ENCODE measurements at regions not wholly inside any gene's neighbourhood (a gene's known extent, or its start where the extent isn't known, plus 50 kb on each side); places are given as distances from the start of the nearest gene placed in this dataset.

DNA sequence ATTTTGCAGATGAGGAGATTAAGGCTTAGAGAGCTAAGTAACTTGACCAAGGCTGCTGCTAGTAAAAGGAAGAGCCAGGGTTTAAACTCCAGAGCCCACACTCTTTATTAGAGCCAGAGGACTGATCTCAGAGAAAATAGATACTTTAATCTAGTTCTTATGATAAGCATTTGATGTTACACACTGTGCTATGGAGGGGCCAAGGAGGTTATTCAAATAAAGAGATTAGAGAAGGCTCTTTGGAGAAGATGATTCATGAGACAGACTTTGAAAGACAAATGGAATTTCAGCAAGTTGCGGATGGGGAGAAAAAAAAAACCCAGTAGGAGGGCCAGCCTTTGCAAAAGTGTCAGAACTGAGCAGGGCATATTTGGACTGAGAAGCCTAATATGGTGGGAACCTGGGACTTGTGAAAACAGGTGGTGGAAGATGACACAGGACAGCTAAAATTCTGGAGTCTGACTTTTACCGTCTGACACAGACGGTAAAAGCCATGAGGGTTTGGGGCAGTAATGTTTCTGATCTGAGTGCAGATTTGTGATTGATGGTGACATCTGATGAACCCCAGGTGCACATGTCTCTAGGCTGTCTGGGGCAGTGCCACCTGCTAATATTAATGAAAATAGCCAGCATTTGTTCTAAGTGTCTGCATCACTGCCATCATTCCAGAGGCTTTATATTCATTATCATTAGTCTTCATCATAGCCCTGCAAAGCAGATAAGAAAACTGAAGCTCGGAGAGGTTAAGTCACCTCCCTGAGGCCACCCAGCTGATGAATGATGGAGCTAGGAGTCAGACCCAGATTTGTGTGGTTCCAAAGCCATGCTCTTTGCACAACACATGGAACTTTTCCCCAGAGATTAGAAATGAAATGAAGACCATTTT is 65.3 kb upstream of the CXCL14 start:
- TF ChIP-seq JUND (IDR thresholded peaks at IDR 0.05), result no peak
- no peak for TF ChIP-seq GABPA (IDR thresholded peaks at IDR 0.05 in 1 of 2, conservative IDR thresholded peaks at IDR 0.05 in 1 of 2)
- TF ChIP-seq, protein P1, sequence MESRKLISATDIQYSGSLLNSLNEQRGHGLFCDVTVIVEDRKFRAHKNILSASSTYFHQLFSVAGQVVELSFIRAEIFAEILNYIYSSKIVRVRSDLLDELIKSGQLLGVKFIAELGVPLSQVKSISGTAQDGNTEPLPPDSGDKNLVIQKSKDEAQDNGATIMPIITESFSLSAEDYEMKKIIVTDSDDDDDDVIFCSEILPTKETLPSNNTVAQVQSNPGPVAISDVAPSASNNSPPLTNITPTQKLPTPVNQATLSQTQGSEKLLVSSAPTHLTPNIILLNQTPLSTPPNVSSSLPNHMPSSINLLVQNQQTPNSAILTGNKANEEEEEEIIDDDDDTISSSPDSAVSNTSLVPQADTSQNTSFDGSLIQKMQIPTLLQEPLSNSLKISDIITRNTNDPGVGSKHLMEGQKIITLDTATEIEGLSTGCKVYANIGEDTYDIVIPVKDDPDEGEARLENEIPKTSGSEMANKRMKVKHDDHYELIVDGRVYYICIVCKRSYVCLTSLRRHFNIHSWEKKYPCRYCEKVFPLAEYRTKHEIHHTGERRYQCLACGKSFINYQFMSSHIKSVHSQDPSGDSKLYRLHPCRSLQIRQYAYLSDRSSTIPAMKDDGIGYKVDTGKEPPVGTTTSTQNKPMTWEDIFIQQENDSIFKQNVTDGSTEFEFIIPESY (IDR thresholded peaks at IDR 0.05), result no peak
- no peak for TF ChIP-seq RAD21 (IDR thresholded peaks at IDR 0.05)
- TF ChIP-seq HNF4G (IDR thresholded peaks at IDR 0.05), result no peak
- TF ChIP-seq, protein P2, sequence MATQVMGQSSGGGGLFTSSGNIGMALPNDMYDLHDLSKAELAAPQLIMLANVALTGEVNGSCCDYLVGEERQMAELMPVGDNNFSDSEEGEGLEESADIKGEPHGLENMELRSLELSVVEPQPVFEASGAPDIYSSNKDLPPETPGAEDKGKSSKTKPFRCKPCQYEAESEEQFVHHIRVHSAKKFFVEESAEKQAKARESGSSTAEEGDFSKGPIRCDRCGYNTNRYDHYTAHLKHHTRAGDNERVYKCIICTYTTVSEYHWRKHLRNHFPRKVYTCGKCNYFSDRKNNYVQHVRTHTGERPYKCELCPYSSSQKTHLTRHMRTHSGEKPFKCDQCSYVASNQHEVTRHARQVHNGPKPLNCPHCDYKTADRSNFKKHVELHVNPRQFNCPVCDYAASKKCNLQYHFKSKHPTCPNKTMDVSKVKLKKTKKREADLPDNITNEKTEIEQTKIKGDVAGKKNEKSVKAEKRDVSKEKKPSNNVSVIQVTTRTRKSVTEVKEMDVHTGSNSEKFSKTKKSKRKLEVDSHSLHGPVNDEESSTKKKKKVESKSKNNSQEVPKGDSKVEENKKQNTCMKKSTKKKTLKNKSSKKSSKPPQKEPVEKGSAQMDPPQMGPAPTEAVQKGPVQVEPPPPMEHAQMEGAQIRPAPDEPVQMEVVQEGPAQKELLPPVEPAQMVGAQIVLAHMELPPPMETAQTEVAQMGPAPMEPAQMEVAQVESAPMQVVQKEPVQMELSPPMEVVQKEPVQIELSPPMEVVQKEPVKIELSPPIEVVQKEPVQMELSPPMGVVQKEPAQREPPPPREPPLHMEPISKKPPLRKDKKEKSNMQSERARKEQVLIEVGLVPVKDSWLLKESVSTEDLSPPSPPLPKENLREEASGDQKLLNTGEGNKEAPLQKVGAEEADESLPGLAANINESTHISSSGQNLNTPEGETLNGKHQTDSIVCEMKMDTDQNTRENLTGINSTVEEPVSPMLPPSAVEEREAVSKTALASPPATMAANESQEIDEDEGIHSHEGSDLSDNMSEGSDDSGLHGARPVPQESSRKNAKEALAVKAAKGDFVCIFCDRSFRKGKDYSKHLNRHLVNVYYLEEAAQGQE (IDR thresholded peaks at IDR 0.05), result no peak
- TF ChIP-seq, protein P3, sequence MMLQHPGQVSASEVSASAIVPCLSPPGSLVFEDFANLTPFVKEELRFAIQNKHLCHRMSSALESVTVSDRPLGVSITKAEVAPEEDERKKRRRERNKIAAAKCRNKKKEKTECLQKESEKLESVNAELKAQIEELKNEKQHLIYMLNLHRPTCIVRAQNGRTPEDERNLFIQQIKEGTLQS (IDR thresholded peaks at IDR 0.05), result no peak
- no peak for TF ChIP-seq YY1 (IDR thresholded peaks at IDR 0.05)
- TF ChIP-seq HNF4A (conservative IDR thresholded peaks at IDR 0.05), result no peak
- no peaks in the 10 kb centered on the region for H3K27me3 ChIP-seq (ENCODE audit: control insufficient read depth in 4 of 4, insufficient read depth in 4 of 4, low read length in 3 of 4)
- WGBS, result 71% methylated on average over 4 of the region's 4 CpGs

DNA sequence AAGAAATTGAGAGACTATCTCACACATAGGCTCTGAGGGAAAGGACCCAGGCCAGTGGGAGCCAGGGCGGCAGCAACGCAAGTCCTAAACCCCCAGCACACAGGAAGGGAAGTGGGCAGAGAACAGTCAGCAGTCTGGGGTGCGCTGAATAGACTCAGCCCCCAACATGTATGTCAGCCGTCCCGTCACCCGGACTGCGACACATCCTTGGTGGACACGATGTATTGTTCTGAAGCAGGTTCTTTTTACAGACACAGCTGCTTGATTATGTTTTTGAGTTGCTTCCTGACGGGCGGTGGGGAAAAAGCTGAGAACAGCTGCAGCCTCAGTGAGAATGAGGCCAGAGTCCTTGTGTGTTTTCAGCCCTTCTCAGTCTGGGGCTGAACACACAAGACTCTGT is 64.1 kb upstream of the CXCL14 start:
- DNase-seq (ENCODE audit: low spot score), result no peak
- Histone ChIP-seq H3K9ac (ENCODE audit: low read depth in 1 of 2, low read length in 2 of 2) (no peak overlapping the region), H3K27ac (ENCODE audit: low read depth in 1 of 2, low read length in 2 of 2) (no peak overlapping the region), H3K36me3 (ENCODE audit: control insufficient read depth in 4 of 4, insufficient read depth in 3 of 4, low read depth in 1 of 4, low read length in 3 of 4) (no peaks in the 10 kb centered on the region), H3K4me3 (ENCODE audit: low read depth in 1 of 3, low read length in 3 of 3) (no peak overlapping the region), H3K27me3 (ENCODE audit: control insufficient read depth in 4 of 4, insufficient read depth in 4 of 4, low read length in 3 of 4) (no peaks in the 10 kb centered on the region), H3K9me3 (ENCODE audit: control insufficient read depth in 4 of 4, low read length in 3 of 4) (no peaks in the 10 kb centered on the region), H3K4me1 (ENCODE audit: control insufficient read depth in 4 of 4, insufficient read depth in 4 of 4, low read length in 3 of 4) (no peaks in the 10 kb centered on the region)
- TF ChIP-seq, protein P2 (IDR thresholded peaks at IDR 0.05), result no peak
- TF ChIP-seq RXRA (IDR thresholded peaks at IDR 0.05) (no peak), TAF1 (conservative IDR thresholded peaks at IDR 0.05) (no peak), RAD21 (IDR thresholded peaks at IDR 0.05) (no peak), SP1 (IDR thresholded peaks at IDR 0.05) (no peak), GABPA (IDR thresholded peaks at IDR 0.05 in 1 of 2, conservative IDR thresholded peaks at IDR 0.05 in 1 of 2) (no peak), HNF4A (conservative IDR thresholded peaks at IDR 0.05) (no peak), HNF4G (IDR thresholded peaks at IDR 0.05) (no peak), JUND (IDR thresholded peaks at IDR 0.05) (no peak)
- TF ChIP-seq, protein P4, sequence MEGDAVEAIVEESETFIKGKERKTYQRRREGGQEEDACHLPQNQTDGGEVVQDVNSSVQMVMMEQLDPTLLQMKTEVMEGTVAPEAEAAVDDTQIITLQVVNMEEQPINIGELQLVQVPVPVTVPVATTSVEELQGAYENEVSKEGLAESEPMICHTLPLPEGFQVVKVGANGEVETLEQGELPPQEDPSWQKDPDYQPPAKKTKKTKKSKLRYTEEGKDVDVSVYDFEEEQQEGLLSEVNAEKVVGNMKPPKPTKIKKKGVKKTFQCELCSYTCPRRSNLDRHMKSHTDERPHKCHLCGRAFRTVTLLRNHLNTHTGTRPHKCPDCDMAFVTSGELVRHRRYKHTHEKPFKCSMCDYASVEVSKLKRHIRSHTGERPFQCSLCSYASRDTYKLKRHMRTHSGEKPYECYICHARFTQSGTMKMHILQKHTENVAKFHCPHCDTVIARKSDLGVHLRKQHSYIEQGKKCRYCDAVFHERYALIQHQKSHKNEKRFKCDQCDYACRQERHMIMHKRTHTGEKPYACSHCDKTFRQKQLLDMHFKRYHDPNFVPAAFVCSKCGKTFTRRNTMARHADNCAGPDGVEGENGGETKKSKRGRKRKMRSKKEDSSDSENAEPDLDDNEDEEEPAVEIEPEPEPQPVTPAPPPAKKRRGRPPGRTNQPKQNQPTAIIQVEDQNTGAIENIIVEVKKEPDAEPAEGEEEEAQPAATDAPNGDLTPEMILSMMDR (IDR thresholded peaks at IDR 0.05; ENCODE audit: low read depth, low read length, missing input control), result no peak
- TF ChIP-seq, protein P1 (IDR thresholded peaks at IDR 0.05), result no peak
- TF ChIP-seq, protein P3 (IDR thresholded peaks at IDR 0.05), result no peak
- 93% methylated on average over 10 of the region's 10 CpGs for WGBS

More for the DNA sequence above, 65.3 kb upstream of the CXCL14 start:
- no peaks in the 10 kb centered on the region for H3K4me1 ChIP-seq (ENCODE audit: control insufficient read depth in 4 of 4, insufficient read depth in 4 of 4, low read length in 3 of 4)
- no peak overlapping the region for H3K27ac ChIP-seq (ENCODE audit: low read depth in 1 of 2, low read length in 2 of 2)
- H3K9ac ChIP-seq (ENCODE audit: low read depth in 1 of 2, low read length in 2 of 2), result no peak overlapping the region
- no peak overlapping the region for H3K4me3 ChIP-seq (ENCODE audit: low read depth in 1 of 3, low read length in 3 of 3)
- no peak for DNase-seq (ENCODE audit: low spot score)
- H3K36me3 ChIP-seq (ENCODE audit: control insufficient read depth in 4 of 4, insufficient read depth in 3 of 4, low read depth in 1 of 4, low read length in 3 of 4), result no peaks in the 10 kb centered on the region
- no peaks in the 10 kb centered on the region for H3K9me3 ChIP-seq (ENCODE audit: control insufficient read depth in 4 of 4, low read length in 3 of 4)

All from liver (tissue), 8 donors.